ENCODE measurements at regions not wholly inside any gene's neighbourhood (a gene's known extent, or its start where the extent isn't known, plus 50 kb on each side); places are given as distances from the start of the nearest gene placed in this dataset.

DNA sequence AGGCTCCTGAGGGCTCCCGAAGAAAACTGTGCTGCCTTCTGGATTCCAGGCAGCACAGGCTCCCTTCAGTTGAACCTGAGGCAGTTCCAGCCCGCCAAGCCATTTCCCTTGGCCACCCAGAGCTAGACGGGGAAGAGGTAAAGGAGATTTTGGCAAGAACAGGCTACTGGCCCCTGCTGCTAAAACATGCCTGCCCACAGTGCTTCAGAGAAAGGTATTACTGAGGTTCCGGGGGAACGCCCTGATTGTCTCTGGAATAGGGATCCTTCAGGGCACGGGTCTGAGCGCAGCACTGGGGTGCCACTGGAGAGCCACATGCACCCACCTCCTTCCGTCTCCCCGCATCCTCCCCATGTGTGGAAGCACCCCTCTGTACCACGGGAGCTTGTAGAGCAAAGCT is 247.4 kb downstream of the BAMBI start:
- TF ChIP-seq, protein P1, sequence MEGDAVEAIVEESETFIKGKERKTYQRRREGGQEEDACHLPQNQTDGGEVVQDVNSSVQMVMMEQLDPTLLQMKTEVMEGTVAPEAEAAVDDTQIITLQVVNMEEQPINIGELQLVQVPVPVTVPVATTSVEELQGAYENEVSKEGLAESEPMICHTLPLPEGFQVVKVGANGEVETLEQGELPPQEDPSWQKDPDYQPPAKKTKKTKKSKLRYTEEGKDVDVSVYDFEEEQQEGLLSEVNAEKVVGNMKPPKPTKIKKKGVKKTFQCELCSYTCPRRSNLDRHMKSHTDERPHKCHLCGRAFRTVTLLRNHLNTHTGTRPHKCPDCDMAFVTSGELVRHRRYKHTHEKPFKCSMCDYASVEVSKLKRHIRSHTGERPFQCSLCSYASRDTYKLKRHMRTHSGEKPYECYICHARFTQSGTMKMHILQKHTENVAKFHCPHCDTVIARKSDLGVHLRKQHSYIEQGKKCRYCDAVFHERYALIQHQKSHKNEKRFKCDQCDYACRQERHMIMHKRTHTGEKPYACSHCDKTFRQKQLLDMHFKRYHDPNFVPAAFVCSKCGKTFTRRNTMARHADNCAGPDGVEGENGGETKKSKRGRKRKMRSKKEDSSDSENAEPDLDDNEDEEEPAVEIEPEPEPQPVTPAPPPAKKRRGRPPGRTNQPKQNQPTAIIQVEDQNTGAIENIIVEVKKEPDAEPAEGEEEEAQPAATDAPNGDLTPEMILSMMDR (IDR thresholded peaks at IDR 0.05 in 2 of 3, conservative IDR thresholded peaks at IDR 0.05 in 1 of 3; ENCODE audit: control insufficient read depth in 2 of 3, extremely low read depth in 1 of 3, insufficient read depth in 1 of 3, low read depth in 3 of 3, low read length in 3 of 3) = no peak
- TF ChIP-seq EZH2 (IDR thresholded peaks at IDR 0.05; ENCODE audit: borderline replicate concordance, control insufficient read depth, low read depth, low read length) (no peak), NFYA (IDR thresholded peaks at IDR 0.05; ENCODE audit: borderline replicate concordance, low read depth, low read length) (no peak), RFX5 (IDR thresholded peaks at IDR 0.05; ENCODE audit: low read depth, low read length) (no peak), ZNF274 (IDR thresholded peaks at IDR 0.05; ENCODE audit: insufficient read depth, insufficient read length) (no peak)

Data from GM12878 (cell line).